Testis (tissue), 2 donors: ENCODE measurements at regions not wholly inside any gene's neighbourhood (a gene's known extent, or its start where the extent isn't known, plus 50 kb on each side); places are given as distances from the start of the nearest gene placed in this dataset.

ENCODE experiments used
- DNase-seq: peaks from one replicate; pipeline ENCODE4 v3.0.0-alpha.2; 2019
- H3K27ac ChIP-seq, 2 donors: fragments of 200-600 bp; sonication (generic); one replicate each; pipeline ENCODE4 v1.5.1; 2019
- H3K27me3 ChIP-seq: fragments of 200-600 bp; sonication (generic); one replicate; pipeline ENCODE4 v1.5.1; 2019
- H3K36me3 ChIP-seq: fragments of 200-600 bp; sonication (generic); one replicate; pipeline ENCODE4 v1.5.1; 2017; ENCODE audit warnings: low read depth; ENCODE audit errors: missing control alignments
- H3K4me1 ChIP-seq: fragments of 200-600 bp; sonication (generic); one replicate; pipeline ENCODE4 v1.5.1; 2019
- H3K4me3 ChIP-seq, 2 donors: fragments of 200-600 bp; sonication (generic); one replicate each; pipeline ENCODE4 v1.5.1; 2017 to 2019
- H3K9me3 ChIP-seq: fragments of 200-600 bp; sonication (generic); one replicate; pipeline ENCODE4 v1.5.1; 2017
- POLR2A ChIP-seq: fragments of 450-650 bp; IDR thresholded peaks from one replicate; pipeline ENCODE4 v1.6.1; 2017; ENCODE audit warnings: antibody characterized with exemption, mild to moderate bottlenecking, moderate library complexity
- WGBS, 2 donors: methylation state at CpG; one replicate each; pipeline ENCODE4 v1.1.5; 2018; 5-methylcytosine and 5-hydroxymethylcytosine counted together
- intact Hi-C: fragments of 100-400 bp; cut with DNase I; formaldehyde crosslinking; loops from one replicate; pipeline ENCODE4 v1.15.1; 2023; ENCODE audit warnings: low total_unique reads
- TF ChIP-seq, protein P1 (sequence below), 3 experiments: fragments of 450-650 bp in 2 of 3; fragments of 200-600 bp in 1 of 3; sonication (generic) in 1 of 3; IDR thresholded peaks; one replicate each; pipeline ENCODE4 v1.5.1; 2016 to 2019; ENCODE audit warnings: antibody characterized with exemption in 3 of 3, mild to moderate bottlenecking in 2 of 3, moderate library complexity in 1 of 3

DNA sequence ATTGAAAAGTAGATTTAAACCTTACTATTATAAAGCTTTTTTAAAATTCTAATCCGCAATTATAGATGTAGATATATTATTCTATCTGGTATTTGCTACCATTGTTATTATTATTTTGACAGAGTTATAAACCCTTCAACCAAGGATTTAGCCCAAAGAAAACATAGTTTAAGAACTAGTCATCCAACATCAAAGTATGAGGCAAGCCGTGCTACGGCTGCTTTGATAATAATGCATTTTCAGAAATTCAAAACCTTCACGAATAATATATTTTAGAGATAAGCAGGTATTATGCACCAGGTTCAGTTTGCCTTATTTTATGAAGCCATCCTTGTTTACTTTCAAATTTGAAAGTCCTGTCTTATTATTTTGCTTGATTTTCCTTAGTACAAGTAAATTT, 1501.7 kb downstream of the RAPGEF2 start:
- H3K4me3 ChIP-seq, result no peak overlapping the region
- no peak for DNase-seq
- H3K9me3 ChIP-seq, result no peaks in the 10 kb centered on the region
- intact Hi-C loops, result no loop called here
- H3K27ac ChIP-seq, result no peak overlapping the region
- WGBS, 2 donors, result 92 to 95% methylated on average over 4 of the region's 4 CpGs
- H3K27me3 ChIP-seq, result no peaks in the 10 kb centered on the region
- no peaks in the 10 kb centered on the region for H3K4me1 ChIP-seq
- no peaks in the 10 kb centered on the region for H3K36me3 ChIP-seq
- TF ChIP-seq, protein P1, sequence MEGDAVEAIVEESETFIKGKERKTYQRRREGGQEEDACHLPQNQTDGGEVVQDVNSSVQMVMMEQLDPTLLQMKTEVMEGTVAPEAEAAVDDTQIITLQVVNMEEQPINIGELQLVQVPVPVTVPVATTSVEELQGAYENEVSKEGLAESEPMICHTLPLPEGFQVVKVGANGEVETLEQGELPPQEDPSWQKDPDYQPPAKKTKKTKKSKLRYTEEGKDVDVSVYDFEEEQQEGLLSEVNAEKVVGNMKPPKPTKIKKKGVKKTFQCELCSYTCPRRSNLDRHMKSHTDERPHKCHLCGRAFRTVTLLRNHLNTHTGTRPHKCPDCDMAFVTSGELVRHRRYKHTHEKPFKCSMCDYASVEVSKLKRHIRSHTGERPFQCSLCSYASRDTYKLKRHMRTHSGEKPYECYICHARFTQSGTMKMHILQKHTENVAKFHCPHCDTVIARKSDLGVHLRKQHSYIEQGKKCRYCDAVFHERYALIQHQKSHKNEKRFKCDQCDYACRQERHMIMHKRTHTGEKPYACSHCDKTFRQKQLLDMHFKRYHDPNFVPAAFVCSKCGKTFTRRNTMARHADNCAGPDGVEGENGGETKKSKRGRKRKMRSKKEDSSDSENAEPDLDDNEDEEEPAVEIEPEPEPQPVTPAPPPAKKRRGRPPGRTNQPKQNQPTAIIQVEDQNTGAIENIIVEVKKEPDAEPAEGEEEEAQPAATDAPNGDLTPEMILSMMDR (IDR thresholded peaks at IDR 0.05), result no peak
- TF ChIP-seq POLR2A, result no peak

DNA sequence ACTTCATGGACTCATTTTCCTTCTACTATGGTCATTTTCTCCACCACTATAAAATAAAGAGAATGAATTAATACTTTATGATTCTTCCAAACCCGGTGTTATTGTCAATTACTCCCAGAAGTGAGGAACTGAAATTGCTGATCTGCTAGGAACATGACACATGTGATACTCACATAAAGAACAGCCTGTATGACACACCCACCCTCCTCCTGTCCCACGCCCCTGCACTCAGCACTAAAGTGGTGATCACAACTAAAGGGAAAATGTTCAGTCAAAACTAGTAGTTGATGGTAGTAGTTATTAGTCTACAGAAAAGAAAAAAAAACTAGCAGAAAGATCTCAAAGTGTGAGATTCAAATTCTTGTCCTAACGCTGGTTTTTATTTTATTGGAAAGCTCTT, 1508.3 kb downstream of the RAPGEF2 start:
- TF ChIP-seq POLR2A, result no peak
- TF ChIP-seq, protein P1 (IDR thresholded peaks at IDR 0.05), result no peak
- no peaks in the 10 kb centered on the region for H3K4me1 ChIP-seq
- H3K27ac ChIP-seq, result no peak overlapping the region
- no peak overlapping the region for H3K4me3 ChIP-seq
- DNase-seq, result no peak
- H3K27me3 ChIP-seq, result no peaks in the 10 kb centered on the region
- intact Hi-C loops, result no loop called here
- H3K9me3 ChIP-seq, result no peaks in the 10 kb centered on the region
- WGBS, 2 donors, result 83 to 84% methylated on average over 3 of the region's 3 CpGs
- no peaks in the 10 kb centered on the region for H3K36me3 ChIP-seq

DNA sequence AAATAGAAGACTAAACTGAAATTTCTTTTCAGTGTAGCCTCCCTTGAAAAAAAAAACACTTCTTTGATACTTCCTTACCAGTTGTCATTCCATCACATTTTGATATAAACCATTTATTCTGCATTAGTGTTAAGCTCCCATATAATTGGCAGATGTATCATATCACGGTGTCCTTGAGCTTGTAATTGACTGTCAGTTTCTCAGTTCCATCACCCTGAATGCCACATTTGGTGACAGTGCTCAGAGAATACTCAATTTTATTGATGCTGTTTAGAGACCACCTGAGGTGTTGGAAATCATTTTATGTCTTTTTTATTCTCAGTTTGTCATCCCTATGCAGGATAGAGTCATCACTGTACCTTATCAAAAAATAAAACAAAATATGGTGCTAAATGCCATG, 1528.2 kb downstream of the RAPGEF2 start:
- WGBS, 2 donors, result 95 to 96% methylated on average over 1 of the region's 1 CpG

DNA sequence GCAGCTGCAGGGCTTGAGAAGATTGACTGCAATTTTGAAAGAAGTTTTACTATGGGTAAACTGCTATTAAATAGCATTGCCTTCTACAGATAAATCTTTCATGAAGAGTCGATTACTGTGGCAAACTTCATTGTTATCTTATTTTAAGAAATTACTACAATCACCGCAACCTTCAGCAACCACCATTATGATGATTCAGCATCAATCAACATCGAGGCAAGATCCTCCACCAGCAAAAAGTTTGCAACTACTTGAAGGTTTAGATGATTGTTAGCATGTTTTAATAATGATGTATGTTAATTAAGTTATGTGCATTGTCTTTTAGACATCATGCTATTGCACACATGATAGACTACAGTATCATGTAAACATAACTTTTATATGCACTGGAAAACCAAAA, 1511.0 kb downstream of the FSTL5 start:
- H3K27ac ChIP-seq, result no peak overlapping the region
- H3K36me3 ChIP-seq, result no peaks in the 10 kb centered on the region
- H3K4me1 ChIP-seq, result no peaks in the 10 kb centered on the region
- DNase-seq, result no peak
- 86 to 96% methylated on average over 3 of the region's 3 CpGs for WGBS, 2 donors
- H3K4me3 ChIP-seq, result no peak overlapping the region
- no peaks in the 10 kb centered on the region for H3K9me3 ChIP-seq
- TF ChIP-seq POLR2A, result no peak
- TF ChIP-seq, protein P1 (IDR thresholded peaks at IDR 0.05), result no peak
- no peaks in the 10 kb centered on the region for H3K27me3 ChIP-seq
- intact Hi-C loops, result no loop called here

More for the DNA sequence above, 1528.2 kb downstream of the RAPGEF2 start:
- TF ChIP-seq, protein P1 (IDR thresholded peaks at IDR 0.05), result no peak
- no peak for TF ChIP-seq POLR2A
- no peaks in the 10 kb centered on the region for H3K4me1 ChIP-seq
- no peak overlapping the region for H3K27ac ChIP-seq
- intact Hi-C loops, result no loop called here
- no peaks in the 10 kb centered on the region for H3K36me3 ChIP-seq
- no peaks in the 10 kb centered on the region for H3K9me3 ChIP-seq
- no peak overlapping the region for H3K4me3 ChIP-seq
- no peak for DNase-seq
- no peaks in the 10 kb centered on the region for H3K27me3 ChIP-seq

DNA sequence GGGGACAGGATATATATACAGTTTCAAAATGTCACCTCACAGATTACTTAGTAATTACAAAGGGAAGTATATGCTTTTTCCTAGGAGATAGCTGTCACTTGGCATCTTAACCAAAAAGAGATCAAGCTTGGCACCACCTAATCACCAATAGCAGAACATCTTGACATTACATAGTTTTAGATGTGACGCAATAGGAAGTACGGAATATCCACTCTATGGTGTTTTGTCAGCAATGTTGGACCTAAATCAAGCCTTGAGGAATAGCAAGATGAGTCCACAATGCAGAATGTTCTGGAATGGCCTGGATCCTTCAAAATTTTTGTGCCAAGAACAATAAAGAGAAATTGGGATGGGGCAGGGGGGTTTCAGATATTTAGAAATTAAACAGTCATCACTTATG, 1488.2 kb downstream of the FSTL5 start:
- intact Hi-C loops, result no loop called here

More for the DNA sequence above, 1488.2 kb downstream of the FSTL5 start:
- Histone ChIP-seq H3K36me3 (no peaks in the 10 kb centered on the region), H3K4me3 (no peak overlapping the region), H3K27ac (no peak overlapping the region), H3K9me3 (no peaks in the 10 kb centered on the region), H3K4me1 (no peaks in the 10 kb centered on the region), H3K27me3 (no peaks in the 10 kb centered on the region)
- no peak for DNase-seq
- WGBS, 2 donors, result 95 to 98% methylated on average over 2 of the region's 2 CpGs
- TF ChIP-seq, protein P1 (IDR thresholded peaks at IDR 0.05), result no peak
- TF ChIP-seq POLR2A, result no peak
